CD4-positive, alpha-beta T cell treated with Interleukin-15 for 4 hours (primary cell): ENCODE measurements at regions not wholly inside any gene's neighbourhood (a gene's known extent, or its start where the extent isn't known, plus 50 kb on each side); places are given as distances from the start of the nearest gene placed in this dataset.
"Not testable (repeated sequence)": the region's sequence is repeated elsewhere in the genome, so short reads cannot be mapped to it uniquely, and the experiment has no call there.

Source experiments
- DNase-seq: peaks from one replicate; pipeline ENCODE4 v3.0.0-alpha.2; 2020; ENCODE audit warnings: low spot score

GRCh38 chr4:174066611-174067205 is 216.8 kb downstream of the FBXO8 start:
- no peak for DNase-seq

- no peak for DNase-seq
Measured at GRCh38 chr4:174062831-174063230, 220.6 kb downstream of the FBXO8 start.

- DNase-seq = no peak
Measured at GRCh38 chr4:174061026-174061425, 222.4 kb downstream of the FBXO8 start.

GRCh38 chr4:174058846-174059245 is 224.6 kb downstream of the FBXO8 start:
- DNase-seq = no peak

GRCh38 chr4:174056959-174057358 is 226.5 kb downstream of the FBXO8 start:
- no peak for DNase-seq

GRCh38 chr4:174055344-174055743 is 228.1 kb downstream of the FBXO8 start:
- DNase-seq = no peak

- DNase-seq = no peak
Measured at GRCh38 chr4:174053895-174054294, 229.6 kb downstream of the FBXO8 start.

GRCh38 chr4:174047363-174047762 is 236.1 kb downstream of the FBXO8 start:
- no peak for DNase-seq

GRCh38 chr4:174045829-174046228 is 237.6 kb downstream of the FBXO8 start:
- DNase-seq = not testable (repeated sequence)

- no peak for DNase-seq
Measured at GRCh38 chr4:174045381-174045780, 238.1 kb downstream of the FBXO8 start.

GRCh38 chr4:174041555-174042105 is 241.8 kb downstream of the FBXO8 start:
- DNase-seq = no peak

- no peak for DNase-seq
Measured at GRCh38 chr4:174040287-174040686, 243.2 kb downstream of the FBXO8 start.

GRCh38 chr4:174038481-174038880 is 245.0 kb downstream of the FBXO8 start:
- DNase-seq = no peak

GRCh38 chr4:174037631-174038030 is 245.8 kb downstream of the FBXO8 start:
- no peak for DNase-seq

GRCh38 chr4:174037049-174037448 is 246.4 kb downstream of the FBXO8 start:
- DNase-seq = no peak

- DNase-seq = no peak
Measured at GRCh38 chr4:174036576-174036975, 246.9 kb downstream of the FBXO8 start.

GRCh38 chr4:174036111-174036510 is 247.4 kb downstream of the FBXO8 start:
- DNase-seq = no peak

- no peak for DNase-seq
Measured at GRCh38 chr4:174023641-174024040, 259.8 kb downstream of the FBXO8 start.

GRCh38 chr4:174018236-174018635 is 265.2 kb downstream of the FBXO8 start:
- DNase-seq = no peak

GRCh38 chr4:174016251-174016650 is 267.2 kb downstream of the FBXO8 start:
- DNase-seq = no peak

GRCh38 chr4:174012886-174013259 is 270.6 kb downstream of the FBXO8 start:
- DNase-seq = no peak

GRCh38 chr4:174012135-174012885 is 271.2 kb downstream of the FBXO8 start:
- DNase-seq = no peak

GRCh38 chr4:174010547-174010946 is 272.9 kb downstream of the FBXO8 start:
- DNase-seq = no peak
